NCI-H226 (cell line): ENCODE measurements at regions not wholly inside any gene's neighbourhood (a gene's known extent, or its start where the extent isn't known, plus 50 kb on each side); places are given as distances from the start of the nearest gene placed in this dataset.

ENCODE experiments used
- DNase-seq: peaks from one replicate; pipeline ENCODE4 v3.0.0-alpha.2; 2015

DNA sequence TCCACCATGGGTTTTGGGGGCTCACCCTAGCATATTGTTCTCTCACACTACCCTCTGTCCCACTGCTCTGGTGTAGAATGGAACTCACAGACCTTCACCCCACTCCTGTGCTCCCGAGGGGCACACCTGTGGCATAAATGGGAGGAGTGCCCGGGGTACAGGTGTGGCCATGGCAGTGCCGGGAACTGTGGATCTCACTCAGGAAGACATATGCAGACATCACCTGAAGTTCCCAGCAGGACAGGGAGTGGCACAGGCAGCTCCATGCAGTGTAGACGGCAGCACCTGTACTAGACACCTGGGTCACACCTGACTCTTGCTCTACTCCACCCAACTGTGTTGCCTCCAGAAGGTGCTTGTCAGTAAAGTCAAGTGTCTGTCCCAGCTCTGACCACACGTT is 57.6 kb upstream of the MRPS22 start:
- DNase-seq, result no peak

GRCh38 chr3:139286825-139287224 is 57.0 kb upstream of the MRPS22 start:
- no peak for DNase-seq

- DNase-seq, result no peak
Measured at GRCh38 chr3:139287557-139287956, 56.3 kb upstream of the MRPS22 start.

DNA sequence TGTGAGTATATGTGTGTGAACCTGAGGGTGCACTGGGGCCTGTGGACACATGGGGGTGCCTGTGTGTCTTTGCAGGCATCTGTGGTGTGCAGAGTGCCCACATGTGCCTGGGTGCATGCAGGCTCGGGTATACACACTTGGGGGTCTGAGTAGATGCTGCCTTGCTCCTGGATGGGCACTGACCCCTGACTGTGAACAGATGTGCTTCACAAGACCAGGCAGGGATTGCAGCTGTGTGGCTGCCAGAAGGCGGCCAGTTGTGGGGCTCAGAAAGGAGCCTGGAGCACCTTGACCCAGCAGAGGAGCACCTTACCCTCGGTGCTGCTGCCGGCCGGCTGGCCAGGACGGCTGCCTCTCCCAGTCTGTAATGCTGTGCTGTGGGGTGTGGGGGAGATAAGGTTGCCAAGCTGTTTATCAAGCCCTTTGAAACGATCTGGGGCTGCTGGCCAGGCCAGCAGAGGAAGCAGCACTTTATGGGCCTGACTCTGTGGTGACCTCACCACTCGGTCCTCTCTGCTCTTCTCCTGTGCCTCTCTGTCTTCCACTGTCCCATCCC is 55.5 kb upstream of the MRPS22 start:
- DNase-seq, result no peak

- DNase-seq, result no peak
Measured at GRCh38 chr3:139289860-139290524, 53.8 kb upstream of the MRPS22 start.

DNA sequence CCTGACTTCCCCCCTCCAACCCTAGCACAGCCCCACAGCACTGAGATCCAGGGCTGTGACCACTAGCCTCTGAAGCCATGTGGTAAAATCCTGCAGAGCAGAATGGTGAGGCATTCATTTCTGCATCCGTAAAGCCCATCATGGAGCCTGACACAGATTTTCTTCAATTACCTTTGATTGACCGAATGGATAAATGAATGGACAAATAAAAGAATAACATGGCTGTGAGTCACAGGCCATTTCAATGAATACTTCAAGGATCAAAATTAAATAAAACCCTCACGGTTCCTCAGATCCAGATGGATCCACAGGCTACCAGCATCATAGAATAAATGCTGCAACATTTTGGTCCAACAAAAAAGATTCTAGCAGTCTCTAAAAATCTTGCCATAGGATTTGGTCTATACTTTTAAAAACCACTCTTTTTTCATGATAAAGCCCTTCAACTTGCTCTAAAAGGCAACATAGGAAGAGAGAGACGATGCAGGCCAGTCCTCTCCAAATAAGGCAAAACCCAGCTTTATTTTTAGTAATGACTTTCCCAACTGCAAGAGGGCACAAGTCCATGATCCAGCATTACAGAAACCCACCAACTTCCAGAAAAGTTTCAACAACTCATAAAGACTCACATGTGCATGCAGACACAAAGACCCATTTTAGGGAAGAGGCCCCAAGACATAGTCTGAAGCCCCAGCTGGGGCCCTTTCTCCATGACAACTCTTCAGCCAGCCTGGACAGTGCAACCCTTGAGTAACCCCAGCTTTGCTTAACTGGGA is 52.4 kb upstream of the MRPS22 start:
- no peak for DNase-seq

- no peak for DNase-seq
Measured at GRCh38 chr3:139292192-139292591, 51.6 kb upstream of the MRPS22 start.

DNA sequence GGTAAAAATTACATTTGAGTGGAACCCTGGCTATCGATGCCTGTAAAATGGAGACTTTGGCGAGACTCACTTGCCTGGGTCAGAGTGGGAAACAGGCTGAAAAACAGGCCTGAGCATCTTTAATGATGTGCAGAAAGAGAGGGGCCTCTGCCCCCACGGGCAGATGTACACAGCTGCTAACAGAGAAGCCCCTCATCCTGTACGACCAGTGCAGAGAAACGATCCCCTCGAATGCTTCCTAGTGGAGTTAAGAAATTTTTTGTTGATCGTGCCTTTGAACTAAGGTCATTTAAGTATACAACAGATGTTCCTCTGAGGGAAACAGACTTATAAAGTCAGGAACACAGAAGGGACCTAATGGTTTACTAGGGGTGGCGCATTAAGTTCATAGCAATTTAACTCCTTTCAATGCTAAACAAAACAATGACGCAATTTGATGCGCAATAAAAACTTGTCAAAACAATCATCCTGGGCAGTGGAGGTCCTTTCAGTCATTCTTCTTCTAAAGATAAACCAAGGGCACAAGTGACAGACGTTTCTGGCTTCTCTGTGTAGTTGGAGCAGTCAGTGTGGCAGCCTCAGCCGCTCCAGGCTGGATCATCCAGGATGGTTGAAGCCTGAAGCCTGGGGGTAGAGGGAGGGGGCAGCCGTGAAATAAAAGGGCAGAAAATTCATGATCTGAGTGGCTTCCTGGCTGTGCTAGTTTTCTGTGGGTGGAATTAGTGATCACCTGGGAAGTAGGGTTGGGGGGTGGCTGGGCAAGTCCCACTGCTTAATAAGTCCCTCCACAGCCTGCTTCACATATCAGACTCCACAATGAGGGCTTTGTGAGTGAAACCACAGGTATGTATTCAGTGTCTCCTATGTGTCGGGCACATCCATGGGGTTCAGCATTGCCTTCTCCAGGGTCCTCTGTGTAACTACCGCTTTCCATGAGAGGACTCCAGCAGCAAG is 50.8 kb upstream of the MRPS22 start:
- no peak for DNase-seq

DNA sequence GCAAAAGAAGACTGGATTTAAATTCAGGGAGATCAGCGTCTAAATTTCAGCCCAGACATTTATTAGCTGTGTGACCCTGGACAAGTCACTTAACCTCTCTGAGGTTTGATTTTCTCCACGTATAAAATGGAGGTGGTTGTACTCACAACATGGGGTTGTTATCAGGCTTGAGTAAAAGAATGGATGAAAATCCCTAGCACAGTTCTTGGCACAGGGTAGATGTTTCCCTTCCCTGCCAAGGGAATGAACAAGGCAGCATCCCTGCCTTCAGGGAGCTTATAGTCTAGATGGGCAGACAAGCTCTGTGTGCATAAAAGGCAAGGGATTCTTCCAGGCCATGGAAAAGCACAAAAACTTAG is 50.2 kb upstream of the MRPS22 start:
- DNase-seq, result no peak
